GM18520 (cell line): ENCODE measurements at regions not wholly inside any gene's neighbourhood (a gene's known extent, or its start where the extent isn't known, plus 50 kb on each side); places are given as distances from the start of the nearest gene placed in this dataset.

Experiments
- ATAC-seq: cut with Tn5 transposase; IDR thresholded peaks from one replicate; pipeline ENCODE4 v1.9.1; 2021; ENCODE audit not compliant: unreplicated experiment

GRCh38 chr6:14969126-14969525 is 276.7 kb upstream of the JARID2 start:
- ATAC-seq, result no peak

- no peak for ATAC-seq
Measured at GRCh38 chr6:14972379-14973067, 273.3 kb upstream of the JARID2 start.

- no peak for ATAC-seq
Measured at GRCh38 chr6:14974372-14974771, 271.5 kb upstream of the JARID2 start.

- ATAC-seq, result no peak
Measured at GRCh38 chr6:14974792-14975470, 270.9 kb upstream of the JARID2 start.

- no peak for ATAC-seq
Measured at GRCh38 chr6:14975471-14975817, 270.4 kb upstream of the JARID2 start.

- ATAC-seq, result no peak
Measured at GRCh38 chr6:14977747-14978382, 268.0 kb upstream of the JARID2 start.

- ATAC-seq, result no peak
Measured at GRCh38 chr6:14981960-14982359, 263.9 kb upstream of the JARID2 start.

GRCh38 chr6:14983599-14984518 is 262.0 kb upstream of the JARID2 start:
- no peak for ATAC-seq

GRCh38 chr6:14984519-14984853 is 261.4 kb upstream of the JARID2 start:
- no peak for ATAC-seq

- ATAC-seq, result no peak
Measured at GRCh38 chr6:14985366-14985765, 260.5 kb upstream of the JARID2 start.

- ATAC-seq, result no peak
Measured at GRCh38 chr6:14986370-14986769, 259.5 kb upstream of the JARID2 start.

GRCh38 chr6:14987490-14987889 is 258.4 kb upstream of the JARID2 start:
- no peak for ATAC-seq

- ATAC-seq, result no peak
Measured at GRCh38 chr6:14992382-14992781, 253.5 kb upstream of the JARID2 start.

GRCh38 chr6:14995208-14995607 is 250.7 kb upstream of the JARID2 start:
- ATAC-seq, result no peak

- no peak for ATAC-seq
Measured at GRCh38 chr6:14995966-14996602, 249.8 kb upstream of the JARID2 start.

- no peak for ATAC-seq
Measured at GRCh38 chr6:14996892-14997291, 249.0 kb upstream of the JARID2 start.

GRCh38 chr6:14997507-14997906 is 248.4 kb upstream of the JARID2 start:
- ATAC-seq, result no peak

GRCh38 chr6:14999106-14999505 is 246.8 kb upstream of the JARID2 start:
- ATAC-seq, result no peak

- ATAC-seq, result no peak
Measured at GRCh38 chr6:15001326-15001910, 244.5 kb upstream of the JARID2 start.

- ATAC-seq, result no peak
Measured at GRCh38 chr6:15008269-15008668, 237.6 kb upstream of the JARID2 start.

GRCh38 chr6:15014958-15015357 is 230.9 kb upstream of the JARID2 start:
- no peak for ATAC-seq
